Psoas muscle (tissue), 7 donors: ENCODE measurements at regions not wholly inside any gene's neighbourhood (a gene's known extent, or its start where the extent isn't known, plus 50 kb on each side); places are given as distances from the start of the nearest gene placed in this dataset.

Experiments used
- ATAC-seq, 4 donors: fragments of 200-7000 bp; cut with Tn5 transposase; one replicate each; pipeline ENCODE4 v1.9.1; 2020; ENCODE audit warnings: moderate library complexity in 3 of 4, mild to moderate bottlenecking in 2 of 4
- DNase-seq, 2 donors: peaks; one replicate each; pipeline ENCODE4 v3.0.0-alpha.2; 2020
- H3K27ac ChIP-seq: fragments of 200-600 bp; one replicate; pipeline ENCODE4 v1.8.0; 2022
- H3K27me3 ChIP-seq, 3 donors: fragments of 200-600 bp in 1 of 3; one replicate each; pipeline versions ENCODE4 v1.6.1 to v1.8.0; 2013 to 2022; ENCODE audit warnings: low read length in 2 of 3, mild to moderate bottlenecking in 2 of 3, moderate library complexity in 1 of 3; ENCODE audit not compliant: insufficient read depth in 3 of 3
- H3K36me3 ChIP-seq, 2 donors: fragments of 200-600 bp in 1 of 2; one replicate each; pipeline versions ENCODE4 v1.6.1 to v1.8.0; 2013 to 2022; ENCODE audit warnings: low read depth in 1 of 2, mild to moderate bottlenecking in 1 of 2, moderate library complexity in 1 of 2; ENCODE audit not compliant: insufficient read depth in 1 of 2
- H3K4me1 ChIP-seq: fragments of 200-600 bp; one replicate; pipeline ENCODE4 v1.8.0; 2022
- H3K4me3 ChIP-seq: fragments of 200-600 bp; one replicate; pipeline ENCODE4 v1.8.0; 2022; ENCODE audit warnings: mild to moderate bottlenecking
- H3K9me3 ChIP-seq: fragments of 200-600 bp; one replicate; pipeline ENCODE4 v1.8.0; 2022
- CTCF ChIP-seq: fragments of 200-600 bp; IDR thresholded peaks from one replicate; pipeline ENCODE4 v1.8.0; 2022; ENCODE audit warnings: antibody characterized with exemption
- WGBS, 3 donors: extraction: QIAGEN DNeasy Blood & Tissue Kit; methylation state at CpG; one replicate each; pipeline versions ENCODE4 v1.1.6 to v1.1.7; 2013; 5-methylcytosine and 5-hydroxymethylcytosine counted together
- intact Hi-C, 2 donors: fragments of 100-400 bp; cut with DNase I; formaldehyde crosslinking; loops; one replicate each; pipeline versions ENCODE4 v1.11.0 to v1.14.2; 2022
- donor health status: healthy with polysubstance abuse.
- donor health status: DM: no; HTN: no; CAD: no; lungs with moderate emphysema.
- donor health status: Bipolar disorder and iron deficiency.
- donor health status: healthy.
- donor health status: DM: yes; HTN: yes; CAD: no.
- donor health status: DM: no; HTN: no; CAD: no.
- donor health status: DM: yes; HTN: yes; CAD: no.

- DNase-seq (no peak), ATAC-seq (no peak)
- H3K27me3 ChIP-seq: no peaks in the 10 kb centered on the region
- H3K4me3 ChIP-seq: no peak overlapping the region
- no peaks in the 10 kb centered on the region for H3K36me3 ChIP-seq
- H3K9me3 ChIP-seq: no peaks in the 10 kb centered on the region
- H3K27ac ChIP-seq: no peak overlapping the region
- TF ChIP-seq CTCF: peak; percentile 10
- 67 to 81% (median 72%) methylated on average over 2 of the region's 2 CpGs for WGBS, 3 donors
- no peaks in the 10 kb centered on the region for H3K4me1 ChIP-seq
- intact Hi-C loops: no loop called here
These were observed 454.0 kb upstream of the ROBO2 start for GRCh38 chr3:76585794-76586392.

GRCh38 chr3:76586471-76586870, 453.4 kb upstream of the ROBO2 start:
- no peak for TF ChIP-seq CTCF
- DNase-seq: no peak
- H3K27me3 ChIP-seq: no peaks in the 10 kb centered on the region
- intact Hi-C loops: no loop called here
- H3K4me1 ChIP-seq: no peaks in the 10 kb centered on the region
- H3K27ac ChIP-seq: no peak overlapping the region
- no peak overlapping the region for H3K4me3 ChIP-seq
- H3K36me3 ChIP-seq: no peaks in the 10 kb centered on the region
- no peak for ATAC-seq
- no peaks in the 10 kb centered on the region for H3K9me3 ChIP-seq

- no peak for TF ChIP-seq CTCF
- no peaks in the 10 kb centered on the region for H3K9me3 ChIP-seq
- no peak for ATAC-seq
- no peak for DNase-seq
- no peak overlapping the region for H3K27ac ChIP-seq
- intact Hi-C loops: no loop called here
- 84 to 87% (median 85%) methylated on average over 11 of the region's 11 CpGs for WGBS, 3 donors
- H3K27me3 ChIP-seq: no peaks in the 10 kb centered on the region
- H3K4me1 ChIP-seq: no peaks in the 10 kb centered on the region
- H3K4me3 ChIP-seq: no peak overlapping the region
- H3K36me3 ChIP-seq: no peaks in the 10 kb centered on the region
These were observed 429.7 kb upstream of the ROBO2 start for GRCh38 chr3:76610150-76610549.

- ATAC-seq (no peak), DNase-seq (no peak)
- no peak overlapping the region for H3K4me3 ChIP-seq
- H3K27ac ChIP-seq: no peak overlapping the region
- no peaks in the 10 kb centered on the region for H3K36me3 ChIP-seq
- intact Hi-C loops: no loop called here
- 44 to 53% (median 45%) methylated on average over 1 of the region's 1 CpG for WGBS, 3 donors
- H3K4me1 ChIP-seq: no peaks in the 10 kb centered on the region
- H3K27me3 ChIP-seq: no peaks in the 10 kb centered on the region
- no peaks in the 10 kb centered on the region for H3K9me3 ChIP-seq
- TF ChIP-seq CTCF: no peak
These were observed 424.2 kb upstream of the ROBO2 start for GRCh38 chr3:76615719-76616118.

GRCh38 chr3:76624164-76624563, 415.7 kb upstream of the ROBO2 start:
- intact Hi-C loops: no loop called here
- Histone ChIP-seq H3K27me3 (no peaks in the 10 kb centered on the region), H3K9me3 (no peaks in the 10 kb centered on the region), H3K4me1 (no peaks in the 10 kb centered on the region), H3K36me3 (no peaks in the 10 kb centered on the region), H3K27ac (no peak overlapping the region), H3K4me3 (no peak overlapping the region)
- no peak for ATAC-seq
- WGBS, 3 donors: 81 to 87% (median 85%) methylated on average over 6 of the region's 6 CpGs
- DNase-seq: no peak
- no peak for TF ChIP-seq CTCF
